ENCODE measurements at regions not wholly inside any gene's neighbourhood (a gene's known extent, or its start where the extent isn't known, plus 50 kb on each side); places are given as distances from the start of the nearest gene placed in this dataset.
"Not testable (repeated sequence)": the region's sequence is repeated elsewhere in the genome, so short reads cannot be mapped to it uniquely, and the experiment has no call there.

- DNase-seq (no peak), ATAC-seq (ENCODE audit: insufficient read depth, low FRiP score) (no peak)
- Histone ChIP-seq H3K4me3 (no peak overlapping the region), H3K9me3 (ENCODE audit: control insufficient read depth in 4 of 4, insufficient read depth in 3 of 4, low read length in 3 of 4) (no peaks in the 10 kb centered on the region), H3K4me1 (ENCODE audit: control insufficient read depth in 5 of 5, insufficient read depth in 5 of 5, low read length in 5 of 5) (peaks cover 0 to 4% (median 0%) of the 10 kb centered on the region in 5 donors), H3K9ac (ENCODE audit: insufficient read depth in 1 of 2, low read length in 2 of 2) (no peak overlapping the region), H3K36me3 (ENCODE audit: control insufficient read depth in 4 of 4, insufficient read depth in 4 of 4, low read length in 4 of 4) (no peaks in the 10 kb centered on the region), H3K27me3 (ENCODE audit: control insufficient read depth in 3 of 3, insufficient read depth in 3 of 3, low read length in 2 of 3) (no peaks in the 10 kb centered on the region), H3K27ac (ENCODE audit: low read depth in 1 of 2, low read length in 1 of 2) (no peak overlapping the region)
- WGBS, 2 donors: 76 to 87% methylated on average over 7 of the region's 7 CpGs
- TF ChIP-seq CTCF (IDR thresholded peaks at IDR 0.05; ENCODE audit: control extremely low read depth, extremely low read depth): no peak
Measured at GRCh38 chr1:224045556-224045955, 68.4 kb upstream of the FBXO28 start.

GRCh38 chr1:224044420-224044819 is 69.5 kb upstream of the FBXO28 start:
- H3K4me3 ChIP-seq: no peak overlapping the region
- no peaks in the 10 kb centered on the region for H3K36me3 ChIP-seq (ENCODE audit: control insufficient read depth in 4 of 4, insufficient read depth in 4 of 4, low read length in 4 of 4)
- WGBS, 2 donors: 96 to 97% methylated on average over 4 of the region's 4 CpGs
- no peak overlapping the region for H3K9ac ChIP-seq (ENCODE audit: insufficient read depth in 1 of 2, low read length in 2 of 2)
- peaks cover 0 to 4% (median 0%) of the 10 kb centered on the region in 5 donors for H3K4me1 ChIP-seq (ENCODE audit: control insufficient read depth in 5 of 5, insufficient read depth in 5 of 5, low read length in 5 of 5)
- H3K9me3 ChIP-seq (ENCODE audit: control insufficient read depth in 4 of 4, insufficient read depth in 3 of 4, low read length in 3 of 4): no peaks in the 10 kb centered on the region
- ATAC-seq (ENCODE audit: insufficient read depth, low FRiP score): no peak
- no peak overlapping the region for H3K27ac ChIP-seq (ENCODE audit: low read depth in 1 of 2, low read length in 1 of 2)
- no peak for DNase-seq
- no peaks in the 10 kb centered on the region for H3K27me3 ChIP-seq (ENCODE audit: control insufficient read depth in 3 of 3, insufficient read depth in 3 of 3, low read length in 2 of 3)
- no peak for TF ChIP-seq CTCF (IDR thresholded peaks at IDR 0.05; ENCODE audit: control extremely low read depth, extremely low read depth)

GRCh38 chr1:224042557-224043118 is 71.3 kb upstream of the FBXO28 start:
- DNase-seq (peak in 2 of 3 donors; percentile 16 to 26), ATAC-seq (ENCODE audit: insufficient read depth, low FRiP score) (no peak)
- H3K36me3 ChIP-seq (ENCODE audit: control insufficient read depth in 4 of 4, insufficient read depth in 4 of 4, low read length in 4 of 4): no peaks in the 10 kb centered on the region
- H3K4me1 ChIP-seq (ENCODE audit: control insufficient read depth in 5 of 5, insufficient read depth in 5 of 5, low read length in 5 of 5): peaks cover 0 to 4% (median 0%) of the 10 kb centered on the region in 5 donors
- TF ChIP-seq CTCF (IDR thresholded peaks at IDR 0.05; ENCODE audit: control extremely low read depth, extremely low read depth): no peak
- 39 to 59% methylated on average over 4 of the region's 4 CpGs for WGBS, 2 donors
- no peaks in the 10 kb centered on the region for H3K27me3 ChIP-seq (ENCODE audit: control insufficient read depth in 3 of 3, insufficient read depth in 3 of 3, low read length in 2 of 3)
- H3K4me3 ChIP-seq: no peak overlapping the region
- no peak overlapping the region for H3K27ac ChIP-seq (ENCODE audit: low read depth in 1 of 2, low read length in 1 of 2)
- H3K9ac ChIP-seq (ENCODE audit: insufficient read depth in 1 of 2, low read length in 2 of 2): no peak overlapping the region
- H3K9me3 ChIP-seq (ENCODE audit: control insufficient read depth in 4 of 4, insufficient read depth in 3 of 4, low read length in 3 of 4): no peaks in the 10 kb centered on the region

- Histone ChIP-seq H3K27ac (ENCODE audit: low read depth in 1 of 2, low read length in 1 of 2) (no peak overlapping the region), H3K9me3 (ENCODE audit: control insufficient read depth in 4 of 4, insufficient read depth in 3 of 4, low read length in 3 of 4) (no peaks in the 10 kb centered on the region), H3K27me3 (ENCODE audit: control insufficient read depth in 3 of 3, insufficient read depth in 3 of 3, low read length in 2 of 3) (no peaks in the 10 kb centered on the region), H3K4me3 (no peak overlapping the region), H3K36me3 (ENCODE audit: control insufficient read depth in 4 of 4, insufficient read depth in 4 of 4, low read length in 4 of 4) (no peaks in the 10 kb centered on the region), H3K9ac (ENCODE audit: insufficient read depth in 1 of 2, low read length in 2 of 2) (no peak overlapping the region), H3K4me1 (ENCODE audit: control insufficient read depth in 5 of 5, insufficient read depth in 5 of 5, low read length in 5 of 5) (peaks cover 0 to 4% (median 0%) of the 10 kb centered on the region in 5 donors)
- no peak for DNase-seq
- WGBS, 2 donors: 65 to 85% methylated on average over 3 of the region's 3 CpGs
- no peak for ATAC-seq (ENCODE audit: insufficient read depth, low FRiP score)
- TF ChIP-seq CTCF (IDR thresholded peaks at IDR 0.05; ENCODE audit: control extremely low read depth, extremely low read depth): no peak
Measured at GRCh38 chr1:224041032-224041431, 72.9 kb upstream of the FBXO28 start.

GRCh38 chr1:224040423-224040822 is 73.5 kb upstream of the FBXO28 start:
- H3K27ac ChIP-seq (ENCODE audit: low read depth in 1 of 2, low read length in 1 of 2); H3K9ac ChIP-seq (ENCODE audit: insufficient read depth in 1 of 2, low read length in 2 of 2); H3K9me3 ChIP-seq (ENCODE audit: control insufficient read depth in 4 of 4, insufficient read depth in 3 of 4, low read length in 3 of 4); ATAC-seq (ENCODE audit: insufficient read depth, low FRiP score); H3K4me3 ChIP-seq; H3K4me1 ChIP-seq (ENCODE audit: control insufficient read depth in 5 of 5, insufficient read depth in 5 of 5, low read length in 5 of 5); DNase-seq; H3K36me3 ChIP-seq (ENCODE audit: control insufficient read depth in 4 of 4, insufficient read depth in 4 of 4, low read length in 4 of 4); H3K27me3 ChIP-seq (ENCODE audit: control insufficient read depth in 3 of 3, insufficient read depth in 3 of 3, low read length in 2 of 3): not testable (repeated sequence)

Data from lung (tissue), 11 donors.